Ascending aorta (tissue), 2 donors: ENCODE measurements at regions not wholly inside any gene's neighbourhood (a gene's known extent, or its start where the extent isn't known, plus 50 kb on each side); places are given as distances from the start of the nearest gene placed in this dataset.

Experiments used
- DNase-seq, 2 donors: peaks; one replicate each; pipeline ENCODE4 v3.0.0-alpha.2; 2019; ENCODE audit warnings: low spot score in 2 of 2
- H3K27ac ChIP-seq, 2 donors: fragments of 200-600 bp; sonication (generic); one replicate each; pipeline ENCODE4 v1.5.1; 2016 to 2017; ENCODE audit warnings: mild to moderate bottlenecking in 1 of 2
- H3K27me3 ChIP-seq: fragments of 200-600 bp; sonication (generic); one replicate; pipeline ENCODE4 v1.5.1; 2017
- H3K36me3 ChIP-seq, 2 donors: fragments of 200-600 bp; sonication (generic); one replicate each; pipeline ENCODE4 v1.5.1; 2016
- H3K4me1 ChIP-seq, 2 donors: fragments of 200-600 bp; sonication (generic); one replicate each; pipeline ENCODE4 v1.5.1; 2016 to 2017; ENCODE audit warnings: mild to moderate bottlenecking in 1 of 2
- H3K4me3 ChIP-seq, 2 donors: fragments of 200-600 bp; sonication (generic); one replicate each; pipeline ENCODE4 v1.5.1; 2016 to 2017; ENCODE audit warnings: mild to moderate bottlenecking in 1 of 2
- H3K9me3 ChIP-seq, 2 donors: fragments of 200-600 bp; sonication (generic); one replicate each; pipeline ENCODE4 v1.5.1; 2016
- intact Hi-C: fragments of 100-400 bp; cut with DNase I; formaldehyde crosslinking; loops from one replicate; pipeline ENCODE4 v1.15.1; 2023
- TF ChIP-seq, protein P1 (sequence below), 3 experiments: fragments of 200-600 bp in 2 of 3; fragments of 450-650 bp in 1 of 3; sonication (generic) in 2 of 3; IDR thresholded peaks; one replicate each; pipeline ENCODE4 v1.5.1; 2016 to 2019; ENCODE audit warnings: antibody characterized with exemption in 3 of 3, mild to moderate bottlenecking in 1 of 3, moderate library complexity in 1 of 3

DNA sequence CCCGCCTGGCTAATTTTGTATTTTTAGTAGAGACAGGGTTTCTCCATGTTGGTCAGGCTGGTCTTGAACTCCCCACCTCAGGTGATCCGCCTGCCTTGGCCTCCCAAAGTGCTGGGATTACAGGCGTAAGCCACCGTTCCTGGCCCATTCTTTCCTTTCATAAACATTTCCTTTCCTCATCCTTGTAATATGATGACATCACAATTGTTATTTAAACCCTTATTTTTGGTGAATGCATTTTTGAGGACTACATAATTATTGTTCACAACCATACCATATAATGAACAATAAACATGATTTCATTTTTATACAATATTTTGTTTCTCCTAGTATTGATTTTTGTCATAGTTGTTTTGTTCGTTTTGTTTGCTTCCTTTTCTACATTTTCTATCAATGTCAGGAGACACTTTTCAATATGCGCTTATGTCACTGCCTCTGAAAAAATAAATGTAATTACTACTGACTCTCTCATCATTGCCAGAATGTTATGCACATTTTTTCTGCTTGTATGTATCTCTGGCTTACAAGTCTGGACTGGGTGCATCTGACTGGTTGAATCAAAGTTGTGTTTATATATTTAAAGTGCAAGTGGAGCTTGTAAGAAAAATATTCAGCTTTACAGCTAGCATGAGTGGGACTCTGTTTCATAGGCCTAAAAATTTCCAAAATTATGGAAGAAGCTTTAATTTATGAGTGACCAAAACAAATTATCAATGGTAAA lies 2286.3 kb upstream of the RAG2 start:
- Histone ChIP-seq H3K4me3 (no peak overlapping the region), H3K4me1 (no peaks in the 10 kb centered on the region), H3K27ac (no peak overlapping the region), H3K27me3 (no peaks in the 10 kb centered on the region), H3K9me3 (no peaks in the 10 kb centered on the region), H3K36me3 (no peaks in the 10 kb centered on the region)
- DNase-seq, result no peak
- TF ChIP-seq, protein P1, sequence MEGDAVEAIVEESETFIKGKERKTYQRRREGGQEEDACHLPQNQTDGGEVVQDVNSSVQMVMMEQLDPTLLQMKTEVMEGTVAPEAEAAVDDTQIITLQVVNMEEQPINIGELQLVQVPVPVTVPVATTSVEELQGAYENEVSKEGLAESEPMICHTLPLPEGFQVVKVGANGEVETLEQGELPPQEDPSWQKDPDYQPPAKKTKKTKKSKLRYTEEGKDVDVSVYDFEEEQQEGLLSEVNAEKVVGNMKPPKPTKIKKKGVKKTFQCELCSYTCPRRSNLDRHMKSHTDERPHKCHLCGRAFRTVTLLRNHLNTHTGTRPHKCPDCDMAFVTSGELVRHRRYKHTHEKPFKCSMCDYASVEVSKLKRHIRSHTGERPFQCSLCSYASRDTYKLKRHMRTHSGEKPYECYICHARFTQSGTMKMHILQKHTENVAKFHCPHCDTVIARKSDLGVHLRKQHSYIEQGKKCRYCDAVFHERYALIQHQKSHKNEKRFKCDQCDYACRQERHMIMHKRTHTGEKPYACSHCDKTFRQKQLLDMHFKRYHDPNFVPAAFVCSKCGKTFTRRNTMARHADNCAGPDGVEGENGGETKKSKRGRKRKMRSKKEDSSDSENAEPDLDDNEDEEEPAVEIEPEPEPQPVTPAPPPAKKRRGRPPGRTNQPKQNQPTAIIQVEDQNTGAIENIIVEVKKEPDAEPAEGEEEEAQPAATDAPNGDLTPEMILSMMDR (IDR thresholded peaks at IDR 0.05), result no peak
- intact Hi-C loops, result no loop called here

DNA sequence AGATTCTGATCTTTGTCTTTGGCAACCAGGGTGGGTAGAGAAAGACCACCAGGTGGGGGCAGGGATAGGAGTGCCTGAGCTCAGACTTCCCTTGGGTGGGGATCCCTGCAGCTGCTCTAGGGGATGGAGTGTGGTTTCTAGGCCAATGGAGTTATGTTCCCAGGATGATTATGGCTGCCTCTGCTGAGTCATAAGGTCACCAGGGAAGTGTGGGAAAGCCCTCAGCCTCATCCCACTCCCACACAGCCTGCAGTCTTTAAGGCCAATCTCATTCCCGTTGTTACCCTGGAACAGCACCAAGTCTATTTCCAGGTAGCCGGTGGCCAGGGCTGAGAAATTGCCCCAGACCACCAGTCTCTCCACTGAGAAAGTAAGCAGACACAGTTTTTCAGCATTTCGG lies 2269.3 kb upstream of the RAG2 start:
- no peaks in the 10 kb centered on the region for H3K4me1 ChIP-seq
- H3K4me3 ChIP-seq, result no peak overlapping the region
- no peak for DNase-seq
- H3K36me3 ChIP-seq, result no peaks in the 10 kb centered on the region
- no peaks in the 10 kb centered on the region for H3K9me3 ChIP-seq
- TF ChIP-seq, protein P1 (IDR thresholded peaks at IDR 0.05), result no peak
- no peaks in the 10 kb centered on the region for H3K27me3 ChIP-seq
- H3K27ac ChIP-seq, result no peak overlapping the region
- intact Hi-C loops, result no loop called here

- Histone ChIP-seq H3K36me3 (no peaks in the 10 kb centered on the region), H3K27me3 (no peaks in the 10 kb centered on the region), H3K4me3 (no peak overlapping the region), H3K27ac (no peak overlapping the region), H3K4me1 (no peaks in the 10 kb centered on the region), H3K9me3 (no peaks in the 10 kb centered on the region)
- no peak for DNase-seq
- intact Hi-C loops, result no loop called here
- TF ChIP-seq, protein P1 (IDR thresholded peaks at IDR 0.05), result no peak
These were observed 2267.9 kb upstream of the RAG2 start for GRCh38 chr11:38865922-38866321.

DNA sequence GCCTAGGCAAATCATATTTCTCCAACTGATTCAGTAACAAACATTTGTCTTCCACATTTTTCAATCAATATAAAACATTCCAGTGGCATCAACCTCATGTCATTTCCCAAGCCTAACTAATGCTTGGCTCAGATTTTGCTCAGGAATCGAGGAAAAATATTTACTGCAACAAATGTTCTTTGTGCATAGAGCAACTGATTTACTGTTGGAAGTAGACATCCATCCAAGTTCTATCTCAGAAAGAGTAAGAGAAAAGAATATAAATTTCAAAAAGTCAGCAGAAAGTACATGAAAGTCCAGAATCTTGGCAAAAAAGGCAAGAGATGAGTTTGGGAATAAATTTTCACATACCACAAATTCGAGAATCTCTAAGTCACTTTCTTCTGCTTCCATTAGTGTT lies 2245.0 kb upstream of the RAG2 start:
- no peak overlapping the region for H3K27ac ChIP-seq
- no peak overlapping the region for H3K4me3 ChIP-seq
- H3K36me3 ChIP-seq, result no peaks in the 10 kb centered on the region
- H3K27me3 ChIP-seq, result no peaks in the 10 kb centered on the region
- H3K4me1 ChIP-seq, result no peaks in the 10 kb centered on the region
- TF ChIP-seq, protein P1 (IDR thresholded peaks at IDR 0.05), result no peak
- DNase-seq, result no peak
- intact Hi-C loops, result no loop called here
- H3K9me3 ChIP-seq, result no peaks in the 10 kb centered on the region

- Histone ChIP-seq H3K27me3 (no peaks in the 10 kb centered on the region), H3K4me3 (no peak overlapping the region), H3K4me1 (no peaks in the 10 kb centered on the region), H3K36me3 (no peaks in the 10 kb centered on the region), H3K9me3 (no peaks in the 10 kb centered on the region), H3K27ac (no peak overlapping the region)
- intact Hi-C loops, result no loop called here
- TF ChIP-seq, protein P1 (IDR thresholded peaks at IDR 0.05), result no peak
- DNase-seq, result no peak
These were observed 2241.0 kb upstream of the RAG2 start for GRCh38 chr11:38839071-38839470.

- DNase-seq, result no peak
- Histone ChIP-seq H3K27me3 (no peaks in the 10 kb centered on the region), H3K4me1 (no peaks in the 10 kb centered on the region), H3K27ac (no peak overlapping the region), H3K36me3 (no peaks in the 10 kb centered on the region), H3K9me3 (no peaks in the 10 kb centered on the region), H3K4me3 (no peak overlapping the region)
- TF ChIP-seq, protein P1 (IDR thresholded peaks at IDR 0.05), result no peak
- intact Hi-C loops, result no loop called here
These were observed 2237.9 kb upstream of the RAG2 start for GRCh38 chr11:38835966-38836365.
